ENCODE measurements at regions not wholly inside any gene's neighbourhood (a gene's known extent, or its start where the extent isn't known, plus 50 kb on each side); places are given as distances from the start of the nearest gene placed in this dataset.

DNA sequence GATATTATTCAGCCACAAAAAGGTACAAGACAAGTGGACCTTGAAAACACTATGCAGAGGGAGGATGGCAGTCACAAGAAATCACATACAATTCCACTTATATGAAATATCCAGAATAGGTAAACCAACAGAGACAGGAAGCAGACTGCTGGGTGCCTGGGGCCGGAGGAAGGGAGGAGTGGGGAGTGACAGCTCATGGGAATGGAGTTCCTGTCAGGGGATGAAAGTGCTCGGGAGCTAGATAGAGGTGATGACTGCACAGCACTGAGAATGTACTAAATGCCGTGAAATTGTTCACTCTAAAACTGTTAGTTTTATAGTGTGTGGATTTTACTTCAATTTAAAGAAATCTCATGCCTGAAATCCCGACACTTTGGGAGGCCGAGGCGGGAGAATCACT is 74.2 kb upstream of the MED9 start:
- H3K9ac ChIP-seq (ENCODE audit: insufficient read depth, low read depth, low read length): no peak overlapping the region
- ChIA-PET CTCF (ENCODE audit: low intra/inter-chr PET ratio, low total read pairs) (no interaction called here), POLR2A (interaction anchor here (1.0 kb wide), 1 partner anchor 15 kb away, joined by 3 read pairs; no protein-coding TSS in a partner anchor)
- peaks cover 0 to 9% of the 10 kb centered on the region in 2 experiments; a peak in 1 of 5 replicates for H3K27me3 ChIP-seq (ENCODE audit: control insufficient read depth in 1 of 2, insufficient read depth in 2 of 2, low read length in 2 of 2)
- H4K20me1 ChIP-seq (ENCODE audit: insufficient read depth, low read length): no peaks in the 10 kb centered on the region
- no peaks in the 10 kb centered on the region for H3K9me3 ChIP-seq (ENCODE audit: low read length)
- in situ Hi-C loops (cut with HindIII; ENCODE audit: extremely low pct_ligation_motif_present, low pct_unique_long_range_greater_than_20kb) (no loop called here), intact Hi-C loops (cut with micrococcal nuclease; ENCODE audit: unreplicated experiment) (no loop called here)
- no peak overlapping the region for H3K27ac ChIP-seq (ENCODE audit: extremely low read length, insufficient read depth, low read length)
- DNase-seq (ENCODE audit: low spot score): peak; percentile 56
- no peak for ATAC-seq
- no peaks in the 10 kb centered on the region for H3K79me2 ChIP-seq (ENCODE audit: insufficient read depth, low read length)
- no peak overlapping the region for H3K4me2 ChIP-seq (ENCODE audit: low read depth, low read length)
- H3K4me3 ChIP-seq (replicated peaks in 1 of 3; ENCODE audit: insufficient read depth in 1 of 3, low read depth in 2 of 3, low read length in 3 of 3): no peak overlapping the region
- H3K4me1 ChIP-seq (ENCODE audit: insufficient read depth, low read length): peaks cover 63% of the 10 kb centered on the region
- no peak for FAIRE-seq
- BruUV-seq (replicated peaks): no TSS peak
- H2AFZ ChIP-seq (ENCODE audit: low read length): no peak overlapping the region
- 42% methylated on average over 6 of the region's 6 CpGs for WGBS (ENCODE audit: low lambda C conversion rate)
- no peaks in the 10 kb centered on the region for H3K36me3 ChIP-seq (replicated peaks in 1 of 2; ENCODE audit: control insufficient read depth in 1 of 2, insufficient read depth in 2 of 2, low read length in 2 of 2)
- TF ChIP-seq ATF7 (IDR thresholded peaks at IDR 0.05): no peak
- TF ChIP-seq ATF7 (CRISPR knock-in tag; IDR thresholded peaks at IDR 0.05): no peak
- TF ChIP-seq MEIS1 (CRISPR knock-in tag; IDR thresholded peaks at IDR 0.05; ENCODE audit: borderline replicate concordance): no peak
- no peak for TF ChIP-seq ZNF782 (CRISPR knock-in tag; IDR thresholded peaks at IDR 0.05; ENCODE audit: borderline replicate concordance)
- no peak for TF ChIP-seq CEBPZ (IDR thresholded peaks at IDR 0.05; ENCODE audit: low read length)
- no peak for TF ChIP-seq NAIF1 (CRISPR knock-in tag; IDR thresholded peaks at IDR 0.05; ENCODE audit: borderline replicate concordance)
- TF ChIP-seq, protein P1, sequence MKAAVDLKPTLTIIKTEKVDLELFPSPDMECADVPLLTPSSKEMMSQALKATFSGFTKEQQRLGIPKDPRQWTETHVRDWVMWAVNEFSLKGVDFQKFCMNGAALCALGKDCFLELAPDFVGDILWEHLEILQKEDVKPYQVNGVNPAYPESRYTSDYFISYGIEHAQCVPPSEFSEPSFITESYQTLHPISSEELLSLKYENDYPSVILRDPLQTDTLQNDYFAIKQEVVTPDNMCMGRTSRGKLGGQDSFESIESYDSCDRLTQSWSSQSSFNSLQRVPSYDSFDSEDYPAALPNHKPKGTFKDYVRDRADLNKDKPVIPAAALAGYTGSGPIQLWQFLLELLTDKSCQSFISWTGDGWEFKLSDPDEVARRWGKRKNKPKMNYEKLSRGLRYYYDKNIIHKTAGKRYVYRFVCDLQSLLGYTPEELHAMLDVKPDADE (CRISPR knock-in tag; IDR thresholded peaks at IDR 0.05): no peak
- TF ChIP-seq ELF3 (CRISPR knock-in tag; IDR thresholded peaks at IDR 0.05): no peak
- no peak for TF ChIP-seq MAX (IDR thresholded peaks at IDR 0.05)
